ENCODE measurements at regions not wholly inside any gene's neighbourhood (a gene's known extent, or its start where the extent isn't known, plus 50 kb on each side); places are given as distances from the start of the nearest gene placed in this dataset.

GRCh38 chr10:71081229-71081560, 131.2 kb upstream of the UNC5B start:
- Histone ChIP-seq H3K27me3 (peaks cover 0 to 12% (median 0%) of the 10 kb centered on the region in 4 donors), H3K9me3 (no peaks in the 10 kb centered on the region), H3K4me1 (no peaks in the 10 kb centered on the region), H3K36me3 (no peaks in the 10 kb centered on the region), H3K27ac (replicated peaks in 1 of 4) (no peak overlapping the region), H3K4me3 (no peak overlapping the region)
- 61% methylated on average over 6 of the region's 6 CpGs for WGBS
- no peak for TF ChIP-seq POLR2A (IDR thresholded peaks at IDR 0.05; ENCODE audit: low read depth)
- TF ChIP-seq POLR2AphosphoS5 (IDR thresholded peaks at IDR 0.05): no peak
- TF ChIP-seq EP300 (IDR thresholded peaks at IDR 0.05): no peak
- no peak for TF ChIP-seq CTCF (IDR thresholded peaks at IDR 0.05)
- DNase-seq (ENCODE audit: extremely low spot score): no peak
- intact Hi-C loops (cut with DNase I): no loop called here

GRCh38 chr10:71081912-71082311, 130.5 kb upstream of the UNC5B start:
- Histone ChIP-seq H3K9me3 (no peaks in the 10 kb centered on the region), H3K36me3 (no peaks in the 10 kb centered on the region), H3K4me1 (no peaks in the 10 kb centered on the region), H3K4me3 (no peak overlapping the region), H3K27ac (replicated peaks in 1 of 4) (no peak overlapping the region), H3K27me3 (peaks cover 0 to 10% (median 0%) of the 10 kb centered on the region in 4 donors)
- TF ChIP-seq EP300 (IDR thresholded peaks at IDR 0.05): no peak
- TF ChIP-seq POLR2AphosphoS5 (IDR thresholded peaks at IDR 0.05): no peak
- TF ChIP-seq POLR2A (IDR thresholded peaks at IDR 0.05; ENCODE audit: low read depth): no peak
- no peak for TF ChIP-seq CTCF (IDR thresholded peaks at IDR 0.05)
- peak; percentile 80 for DNase-seq (ENCODE audit: extremely low spot score)
- intact Hi-C loops (cut with DNase I): no loop called here
- WGBS: 88% methylated on average over 1 of the region's 2 CpGs

GRCh38 chr10:71082960-71083715, 129.2 kb upstream of the UNC5B start:
- 86% methylated on average over 8 of the region's 10 CpGs for WGBS
- Histone ChIP-seq H3K27ac (replicated peaks in 1 of 4) (no peak overlapping the region), H3K4me1 (no peaks in the 10 kb centered on the region), H3K4me3 (no peak overlapping the region), H3K36me3 (no peaks in the 10 kb centered on the region), H3K27me3 (peaks cover 0 to 10% (median 0%) of the 10 kb centered on the region in 4 donors), H3K9me3 (no peaks in the 10 kb centered on the region)
- TF ChIP-seq EP300 (IDR thresholded peaks at IDR 0.05) (no peak), POLR2A (IDR thresholded peaks at IDR 0.05; ENCODE audit: low read depth) (no peak), CTCF (IDR thresholded peaks at IDR 0.05) (no peak), POLR2AphosphoS5 (IDR thresholded peaks at IDR 0.05) (no peak)
- DNase-seq (ENCODE audit: extremely low spot score): no peak
- intact Hi-C loops (cut with DNase I): no loop called here

GRCh38 chr10:71083716-71083975, 128.7 kb upstream of the UNC5B start:
- Histone ChIP-seq H3K4me1 (no peaks in the 10 kb centered on the region), H3K36me3 (no peaks in the 10 kb centered on the region), H3K27ac (replicated peaks in 1 of 4) (no peak overlapping the region), H3K9me3 (no peaks in the 10 kb centered on the region), H3K27me3 (peaks cover 0 to 10% (median 0%) of the 10 kb centered on the region in 4 donors), H3K4me3 (no peak overlapping the region)
- intact Hi-C loops (cut with DNase I): no loop called here
- 76% methylated on average over 2 of the region's 5 CpGs for WGBS
- DNase-seq (ENCODE audit: extremely low spot score): peak; percentile 87
- TF ChIP-seq POLR2A (IDR thresholded peaks at IDR 0.05; ENCODE audit: low read depth) (no peak), EP300 (IDR thresholded peaks at IDR 0.05) (no peak)

- Histone ChIP-seq H3K36me3 (no peaks in the 10 kb centered on the region), H3K4me1 (no peaks in the 10 kb centered on the region), H3K27me3 (peaks cover 0 to 10% (median 0%) of the 10 kb centered on the region in 4 donors), H3K27ac (replicated peaks in 1 of 4) (no peak overlapping the region), H3K4me3 (no peak overlapping the region), H3K9me3 (no peaks in the 10 kb centered on the region)
- peak; percentile 87 for DNase-seq (ENCODE audit: extremely low spot score)
- TF ChIP-seq POLR2AphosphoS5 (IDR thresholded peaks at IDR 0.05): no peak
- TF ChIP-seq POLR2A (IDR thresholded peaks at IDR 0.05; ENCODE audit: low read depth): no peak
- TF ChIP-seq CTCF (IDR thresholded peaks at IDR 0.05): no peak
- no peak for TF ChIP-seq EP300 (IDR thresholded peaks at IDR 0.05)
- intact Hi-C loops (cut with DNase I): no loop called here
- WGBS: 97% methylated on average over 10 of the region's 10 CpGs
Observed at GRCh38 chr10:71084061-71084817, 128.1 kb upstream of the UNC5B start.
